HG03342 (cell line): ENCODE measurements at regions not wholly inside any gene's neighbourhood (a gene's known extent, or its start where the extent isn't known, plus 50 kb on each side); places are given as distances from the start of the nearest gene placed in this dataset.
"Not testable (repeated sequence)": the region's sequence is repeated elsewhere in the genome, so short reads cannot be mapped to it uniquely, and the experiment has no call there.

Experiments used
- ATAC-seq: cut with Tn5 transposase; IDR thresholded peaks from one replicate; pipeline ENCODE4 v1.9.1; 2021; ENCODE audit warnings: mild to moderate bottlenecking, moderate library complexity; ENCODE audit not compliant: unreplicated experiment

DNA sequence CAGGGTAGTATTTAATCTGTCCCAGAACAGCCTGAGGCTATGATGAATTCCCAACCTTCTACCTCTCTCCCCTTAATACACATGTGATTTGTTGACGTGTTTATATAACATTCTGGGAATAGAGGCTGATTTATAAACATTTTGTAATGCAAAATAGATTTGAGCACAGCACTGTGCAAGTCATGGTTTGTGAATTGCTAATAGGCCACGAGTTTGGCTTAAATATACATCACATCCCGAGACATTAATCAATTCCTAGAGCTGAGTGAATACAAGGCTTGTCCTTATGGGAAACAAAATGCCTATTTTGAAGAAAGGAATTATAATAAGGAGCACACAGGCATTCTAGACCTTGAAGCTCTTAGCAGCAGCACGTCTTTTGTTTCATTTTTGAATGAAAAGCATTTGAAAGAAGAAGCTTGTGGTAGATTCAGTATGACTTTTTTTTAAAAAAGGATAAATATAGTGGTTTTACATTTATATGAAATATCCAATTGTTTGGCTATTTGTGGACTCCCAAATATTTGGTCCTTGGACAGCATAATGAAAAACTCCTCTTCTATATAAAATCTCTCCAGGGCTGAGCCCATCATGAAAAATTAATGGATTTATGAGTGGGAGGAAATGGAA lies 116.4 kb downstream of the SLC17A6 start:
- ATAC-seq = no peak

DNA sequence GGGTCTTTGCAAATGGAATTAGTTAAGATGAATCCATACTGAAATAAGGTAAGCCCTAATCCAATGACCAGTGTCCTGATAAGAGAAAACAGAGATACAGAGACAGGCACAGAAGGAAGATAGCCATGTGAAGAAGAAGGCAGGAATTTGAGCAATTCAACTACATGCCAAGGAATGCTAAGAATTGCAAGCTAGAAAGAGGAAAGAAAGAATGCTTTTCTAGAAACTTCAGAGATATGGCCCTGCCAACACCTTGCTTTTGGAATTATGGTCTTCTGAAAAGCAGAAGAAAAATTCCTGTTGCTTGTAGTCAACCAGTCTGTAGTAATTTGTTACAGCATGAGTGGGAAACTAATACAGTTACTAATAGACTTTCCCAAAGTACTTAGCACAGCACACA lies 111.3 kb downstream of the SLC17A6 start:
- ATAC-seq = no peak

GRCh38 chr11:22444076-22444475 lies 105.9 kb downstream of the SLC17A6 start:
- no peak for ATAC-seq

DNA sequence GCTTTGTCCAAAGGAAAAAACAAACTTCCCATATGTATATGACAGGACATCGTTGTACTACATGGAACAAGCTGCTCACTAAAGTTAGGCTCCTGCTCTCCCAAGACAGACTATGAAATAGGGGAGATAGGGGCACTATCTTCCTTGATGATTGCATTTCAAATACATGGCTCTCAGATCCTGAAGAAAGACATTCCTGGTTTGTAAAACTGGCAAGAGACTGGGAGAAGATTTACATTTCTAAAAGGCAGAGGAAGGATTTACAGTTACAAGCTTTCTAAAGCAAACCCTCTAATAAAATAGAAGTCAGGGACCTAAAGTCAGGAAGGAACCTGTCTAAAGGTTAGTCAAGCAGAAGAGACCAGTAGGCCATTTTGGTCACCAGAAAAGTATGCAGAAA lies 103.7 kb downstream of the SLC17A6 start:
- no peak for ATAC-seq

DNA sequence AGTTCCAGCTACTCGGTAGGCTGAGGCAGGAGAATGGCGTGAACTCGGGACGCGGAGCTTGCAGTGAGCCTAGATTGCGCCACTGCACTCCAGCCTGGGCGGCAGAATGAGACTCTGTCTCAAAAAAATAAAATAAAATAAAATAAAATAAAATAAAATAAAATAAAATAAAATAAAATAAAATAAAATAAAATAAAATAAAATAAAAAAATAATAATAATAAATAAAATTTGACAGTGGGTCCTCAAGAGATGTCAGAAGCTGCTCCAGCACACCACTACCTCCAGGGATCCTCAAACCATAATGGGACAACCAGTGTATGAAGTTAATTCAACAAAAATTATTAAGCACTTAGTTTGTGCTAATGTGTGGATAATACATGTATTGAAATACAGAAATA lies 97.4 kb downstream of the SLC17A6 start:
- not testable (repeated sequence) for ATAC-seq

GRCh38 chr11:22433517-22433916 lies 95.3 kb downstream of the SLC17A6 start:
- no peak for ATAC-seq

DNA sequence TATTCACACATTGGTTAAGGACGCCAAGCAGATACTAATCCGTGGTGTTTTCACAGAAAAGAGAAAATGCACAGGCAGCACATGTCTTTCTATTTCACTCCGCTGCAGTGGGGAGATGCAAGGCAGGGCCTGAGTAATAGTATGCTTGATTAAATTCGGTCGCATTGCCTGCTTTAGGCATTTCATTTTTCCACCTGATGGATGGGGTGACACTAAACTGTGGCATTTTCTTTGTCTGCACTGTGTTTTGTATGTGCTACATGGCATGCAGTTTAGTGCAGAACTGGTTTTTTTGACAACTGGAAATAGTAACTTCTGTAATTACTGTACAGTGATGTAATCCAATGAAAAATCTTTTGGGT lies 94.9 kb downstream of the SLC17A6 start:
- ATAC-seq = no peak

DNA sequence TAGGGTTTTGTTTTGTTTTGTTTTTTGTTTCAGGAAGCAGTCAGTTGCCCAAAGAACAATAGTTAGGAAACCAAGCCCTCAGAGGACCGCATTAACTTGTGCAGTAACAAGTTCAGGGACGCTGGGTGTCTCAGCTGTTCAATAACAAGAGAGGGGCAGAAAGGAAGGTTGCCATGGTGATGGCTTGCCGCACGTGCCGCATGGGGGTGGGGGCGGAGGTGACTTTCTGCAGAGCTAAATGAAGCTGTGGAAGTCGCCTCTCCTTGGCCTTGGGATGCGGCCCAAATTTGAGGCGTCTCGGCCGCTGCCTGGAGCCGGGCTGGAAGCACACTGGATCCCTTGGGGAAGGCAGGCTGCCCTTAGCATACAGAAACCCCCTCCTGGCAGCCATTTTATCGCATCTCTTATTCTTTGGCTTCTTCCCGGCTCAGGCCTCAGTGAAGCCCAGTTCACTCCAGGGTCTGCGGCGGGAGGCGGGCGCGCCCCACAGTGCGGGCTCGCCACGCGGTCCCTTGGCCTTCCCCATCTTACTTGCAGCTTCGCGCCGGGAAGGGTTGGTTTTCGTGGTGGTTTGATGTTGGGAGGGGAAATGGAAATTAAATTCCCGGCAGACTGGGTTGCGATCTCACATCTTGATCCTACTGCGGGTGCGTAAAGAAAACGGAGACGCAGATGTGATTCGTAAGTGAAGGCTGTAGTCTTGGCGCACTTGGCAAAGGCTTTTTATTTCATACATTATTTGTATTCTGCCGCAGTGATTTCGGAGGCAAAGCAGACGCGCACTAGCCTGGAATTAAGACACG lies 94.3 kb downstream of the SLC17A6 start:
- ATAC-seq = no peak

DNA sequence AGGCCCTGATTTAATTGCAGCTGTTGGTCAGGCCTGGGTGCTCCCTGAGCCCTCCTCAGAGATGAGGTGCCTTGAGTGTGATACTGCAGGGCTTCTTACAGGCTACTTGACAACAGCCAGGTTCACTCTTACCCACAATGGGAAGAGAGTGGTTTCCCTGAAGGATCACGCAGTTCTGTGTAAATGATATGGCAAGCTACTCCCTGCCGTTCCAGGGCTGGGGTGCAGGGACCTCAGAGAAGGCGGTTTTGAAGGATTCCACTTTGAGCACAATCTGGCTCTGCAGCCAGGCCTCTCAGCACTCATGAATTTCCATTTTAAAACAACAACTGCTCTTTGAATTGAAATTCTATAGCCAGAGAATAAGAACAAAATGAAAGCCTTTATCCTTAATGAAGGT lies 92.9 kb downstream of the SLC17A6 start:
- no peak for ATAC-seq

DNA sequence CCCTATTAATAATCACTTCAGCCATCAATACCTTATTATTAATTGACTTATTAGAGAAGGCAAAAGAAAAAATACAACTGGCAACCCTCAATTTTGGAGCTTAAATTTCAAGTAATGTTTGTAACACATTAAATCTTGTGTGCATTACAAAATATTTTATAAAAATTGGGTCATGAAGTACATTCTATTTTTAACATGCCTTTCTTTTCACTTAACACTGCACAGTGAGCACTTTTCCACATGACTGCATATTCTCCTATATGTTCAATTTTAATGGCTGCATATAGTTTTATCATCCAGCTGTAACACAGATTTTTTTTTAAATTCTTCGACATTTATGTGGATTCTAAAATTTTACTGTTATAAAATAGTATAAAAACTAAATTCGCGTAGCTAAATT lies 92.5 kb downstream of the SLC17A6 start:
- no peak for ATAC-seq

DNA sequence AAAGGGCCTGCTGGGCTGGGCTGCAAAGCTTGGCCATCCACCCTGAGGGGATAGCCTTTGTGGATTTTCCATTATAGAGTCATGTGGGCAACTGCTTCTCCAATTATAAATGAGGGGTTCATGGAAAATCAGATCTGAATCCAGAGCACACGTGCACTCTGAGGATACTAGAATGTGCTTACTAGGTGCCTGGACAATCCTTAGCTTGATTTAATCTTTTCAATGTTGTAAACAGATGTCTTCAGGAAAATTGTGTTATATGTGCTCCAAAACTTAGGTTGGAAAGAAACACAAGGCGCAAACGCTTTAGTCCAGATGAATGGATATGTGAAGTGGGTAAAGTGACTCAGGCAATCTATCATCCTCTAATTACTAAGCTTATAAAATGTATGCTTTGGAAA lies 92.0 kb downstream of the SLC17A6 start:
- ATAC-seq = no peak
